GM12878 (cell line): ENCODE measurements at regions not wholly inside any gene's neighbourhood (a gene's known extent, or its start where the extent isn't known, plus 50 kb on each side); places are given as distances from the start of the nearest gene placed in this dataset.
"Not testable (repeated sequence)": the region's sequence is repeated elsewhere in the genome, so short reads cannot be mapped to it uniquely, and the experiment has no call there.

Experiments used
- ATAC-seq: fragments of 200-7000 bp; cut with Tn5 transposase; 3 replicates; pipeline ENCODE4 v1.9.1; 2020; ENCODE audit warnings: mild to moderate bottlenecking, moderate library complexity
- BruUV-seq: library from RNA; stranded (reverse); fragments of 400-500 nt; replicated peaks from 2 replicates; lab custom pipeline; 2021; lab: Mats Ljungman, UMichigan
- CTCF ChIA-PET: fragments of 300-600 bp; sonication (Branson Sonifier 250); formaldehyde crosslinking; extraction: SDS; loops from one replicate; lab custom pipeline; 2021; ENCODE audit warnings: inconsistent platforms; lab: Yijun Ruan, JAX
- POLR2A ChIA-PET: fragments of 350-600 bp; formaldehyde crosslinking; extraction: SDS; loops from one replicate; lab custom pipeline; 2021; ENCODE audit warnings: inconsistent platforms; lab: Charles Lee
- RAD21 ChIA-PET: fragments of 300-600 bp; sonication (Branson Sonifier 250); formaldehyde crosslinking; loops from one replicate; lab custom pipeline; 2023; ENCODE audit warnings: antibody characterized with exemption; ENCODE audit not compliant: unreplicated experiment; lab: Charles Lee
- SMC1A ChIA-PET: fragments of 300-600 bp; sonication (Branson Sonifier 250); formaldehyde crosslinking; loops from one replicate; lab custom pipeline; 2023; ENCODE audit not compliant: unreplicated experiment, uncharacterized antibody; lab: Charles Lee
- DNase-seq: peaks from one replicate; pipeline ENCODE4 v3.0.0-alpha.2; 2011; ENCODE audit warnings: low read depth, low spot score
- FAIRE-seq: peaks from 3 replicates; lab custom pipeline; 2011; peaks lifted over from hg19 to GRCh38; lab: Jason Lieb, UNC
- H2AFZ ChIP-seq: 2 replicates; pipeline ENCODE4 v1.6.0; 2011; ENCODE audit warnings: low read depth, low read length, control low read depth; ENCODE audit not compliant: control insufficient read depth
- H3K27ac ChIP-seq: 2 replicates; pipeline ENCODE4 v1.5.1; 2011; ENCODE audit warnings: control low read depth; ENCODE audit not compliant: control insufficient read depth, insufficient read depth
- H3K27me3 ChIP-seq, 2 experiments: replicated peaks in 1 of 2; 2 replicates each; pipeline versions ENCODE4 v1.6.0 to v1.6.1; 2011; ENCODE audit warnings: low read length in 1 of 2; ENCODE audit not compliant: control insufficient read depth in 2 of 2, insufficient read depth in 2 of 2
- H3K36me3 ChIP-seq, 2 experiments: 2 replicates each; pipeline ENCODE4 v1.5.1; 2011; ENCODE audit warnings: low read length in 1 of 2; ENCODE audit not compliant: control insufficient read depth in 2 of 2, insufficient read depth in 2 of 2
- H3K4me1 ChIP-seq: 2 replicates; pipeline ENCODE4 v1.6.1; 2011; ENCODE audit warnings: mild to moderate bottlenecking, low read length, moderate library complexity, mixed read lengths; ENCODE audit not compliant: control insufficient read depth, insufficient read depth
- H3K4me2 ChIP-seq: 2 replicates; pipeline ENCODE4 v1.6.0; 2011; ENCODE audit warnings: control low read depth; ENCODE audit not compliant: control insufficient read depth, insufficient read depth
- H3K4me3 ChIP-seq: fragments of 200-600 bp; sonication (generic); 2 replicates; pipeline ENCODE4 v1.5.1; 2016
- H3K79me2 ChIP-seq: 2 replicates; pipeline ENCODE4 v1.6.0; 2011; ENCODE audit warnings: low read length; ENCODE audit not compliant: control insufficient read depth, insufficient read depth
- H3K9ac ChIP-seq: 2 replicates; pipeline ENCODE4 v1.8.0; 2011; ENCODE audit warnings: low read length, control low read depth, mixed read lengths; ENCODE audit not compliant: control insufficient read depth, insufficient read depth
- H3K9me3 ChIP-seq: replicated peaks from 3 replicates; pipeline ENCODE4 v1.5.1; 2011; ENCODE audit warnings: mild to moderate bottlenecking, low read length; ENCODE audit not compliant: control insufficient read depth, insufficient read depth
- H4K20me1 ChIP-seq: 2 replicates; pipeline ENCODE4 v1.6.0; 2011; ENCODE audit not compliant: control insufficient read depth, insufficient read depth
- WGBS: methylation state at CpG from one replicate; pipeline ENCODE4 v1.1.6; 2016; ENCODE audit warnings: low lambda C conversion rate; ENCODE audit not compliant: insufficient replicate concordance, insufficient coverage; ENCODE audit errors: missing lambda C conversion rate; 5-methylcytosine and 5-hydroxymethylcytosine counted together
- in situ Hi-C: fragments of 300-500 bp; cut with MboI; formaldehyde crosslinking; loops from 9 replicates; pipeline ENCODE4 v1.14.3; 2018; ENCODE audit warnings: mixed read lengths
- intact Hi-C: fragments of 100-400 bp; cut with micrococcal nuclease; formaldehyde crosslinking; loops from one replicate; pipeline ENCODE4 v1.14.2; 2022; ENCODE audit not compliant: unreplicated experiment

- FAIRE-seq, H3K4me3 ChIP-seq, BruUV-seq, SMC1A ChIA-PET, H2AFZ ChIP-seq, RAD21 ChIA-PET, DNase-seq, in situ Hi-C loops, ATAC-seq, H3K27ac ChIP-seq, H3K9ac ChIP-seq, H3K27me3 ChIP-seq, H3K9me3 ChIP-seq, H3K36me3 ChIP-seq, H3K4me2 ChIP-seq, H3K4me1 ChIP-seq, H4K20me1 ChIP-seq, intact Hi-C loops, POLR2A ChIA-PET, H3K79me2 ChIP-seq, CTCF ChIA-PET: not testable (repeated sequence)
- WGBS: 0% methylated on average over 2 of the region's 2 CpGs
These were observed 142.1 kb upstream of the VOPP1 start for GRCh38 chr7:55714370-55714769.

GRCh38 chr7:55710312-55710711 lies 138.0 kb upstream of the VOPP1 start:
- H4K20me1 ChIP-seq, H3K4me1 ChIP-seq, FAIRE-seq, BruUV-seq, H3K4me3 ChIP-seq, intact Hi-C loops, SMC1A ChIA-PET, H3K27ac ChIP-seq, H2AFZ ChIP-seq, H3K27me3 ChIP-seq, H3K4me2 ChIP-seq, H3K9me3 ChIP-seq, DNase-seq, in situ Hi-C loops, H3K36me3 ChIP-seq, H3K79me2 ChIP-seq, H3K9ac ChIP-seq, POLR2A ChIA-PET, ATAC-seq, CTCF ChIA-PET, RAD21 ChIA-PET: not testable (repeated sequence)
- WGBS: 19% methylated on average over 2 of the region's 2 CpGs

DNA sequence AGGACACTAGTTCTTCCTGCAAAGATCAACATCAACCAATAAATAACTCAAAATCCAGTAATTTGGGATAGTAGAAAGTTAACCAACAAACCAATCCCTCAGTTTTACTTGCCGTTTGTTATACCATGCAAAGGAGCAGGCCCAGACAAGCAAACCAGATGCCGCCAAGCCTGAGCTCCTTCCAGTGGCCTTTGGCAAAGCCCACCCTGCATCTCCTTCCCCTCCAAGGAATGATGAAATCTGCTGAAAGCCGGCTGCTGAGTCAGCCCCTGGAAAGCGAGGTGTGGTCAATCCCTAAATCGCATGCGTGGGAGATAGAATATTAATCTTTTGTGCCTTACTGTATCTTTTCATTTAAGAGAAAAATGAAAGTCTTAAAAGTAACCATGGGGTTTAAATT lies 135.7 kb upstream of the VOPP1 start:
- BruUV-seq, H3K27ac ChIP-seq, DNase-seq, in situ Hi-C loops, CTCF ChIA-PET, H3K9ac ChIP-seq, H3K4me3 ChIP-seq, H2AFZ ChIP-seq, H3K4me2 ChIP-seq, H4K20me1 ChIP-seq, RAD21 ChIA-PET, SMC1A ChIA-PET, ATAC-seq, FAIRE-seq, H3K36me3 ChIP-seq, POLR2A ChIA-PET, H3K9me3 ChIP-seq, H3K79me2 ChIP-seq, H3K4me1 ChIP-seq, H3K27me3 ChIP-seq, intact Hi-C loops: not testable (repeated sequence)
- WGBS: 88% methylated on average over 6 of the region's 6 CpGs

DNA sequence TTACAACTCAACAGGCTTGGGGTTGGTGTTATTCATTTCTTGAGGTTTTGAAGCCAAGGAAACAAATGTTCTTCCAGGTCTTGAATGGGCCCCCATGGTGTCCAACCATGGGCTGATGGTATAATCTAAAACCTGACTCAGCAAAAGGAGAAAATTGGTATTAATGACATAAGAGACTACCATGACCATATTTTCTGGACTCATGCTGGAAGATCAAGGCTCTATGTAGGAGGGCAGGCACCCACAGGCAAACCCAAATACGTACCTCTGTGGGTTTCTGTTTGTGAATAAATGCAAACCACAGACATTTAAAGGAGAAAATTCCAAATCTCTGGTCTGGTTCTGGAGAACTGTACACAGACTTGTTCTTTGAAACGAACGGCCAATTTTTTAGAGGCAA lies 135.1 kb upstream of the VOPP1 start:
- not testable (repeated sequence) for H3K4me3 ChIP-seq

More for the DNA sequence above, 135.1 kb upstream of the VOPP1 start:
- H3K9me3 ChIP-seq, H3K4me2 ChIP-seq, DNase-seq, POLR2A ChIA-PET, H3K79me2 ChIP-seq, H2AFZ ChIP-seq, RAD21 ChIA-PET, BruUV-seq, SMC1A ChIA-PET, H3K27me3 ChIP-seq, ATAC-seq, H3K9ac ChIP-seq, H3K36me3 ChIP-seq, H4K20me1 ChIP-seq, H3K27ac ChIP-seq, in situ Hi-C loops, intact Hi-C loops, FAIRE-seq, H3K4me1 ChIP-seq, CTCF ChIA-PET: not testable (repeated sequence)
- 5% methylated on average over 1 of the region's 3 CpGs for WGBS
